ENCODE measurements at regions not wholly inside any gene's neighbourhood (a gene's known extent, or its start where the extent isn't known, plus 50 kb on each side); places are given as distances from the start of the nearest gene placed in this dataset.

DNA sequence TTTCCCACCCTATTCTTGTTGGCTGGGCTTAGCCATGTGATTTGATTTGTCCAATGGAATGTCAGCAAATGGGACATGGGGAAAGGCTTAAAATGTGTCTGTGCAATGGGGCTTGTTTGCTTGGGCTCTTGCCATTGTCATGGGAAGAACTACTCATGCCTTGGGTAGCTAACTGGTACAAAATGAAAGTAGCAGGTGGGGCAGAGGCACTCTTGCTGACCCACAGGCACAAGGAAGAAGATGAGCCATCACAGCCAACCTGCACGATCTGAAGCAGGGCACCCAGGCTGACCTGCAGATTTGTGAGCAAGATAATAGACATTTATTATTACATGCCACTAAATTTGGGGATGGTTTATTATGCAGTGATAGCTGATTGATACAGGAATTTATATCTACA, 305.9 kb upstream of the CAMK1G start:
- no peak for DNase-seq (ENCODE audit: low read depth)
- TF ChIP-seq, protein P1, sequence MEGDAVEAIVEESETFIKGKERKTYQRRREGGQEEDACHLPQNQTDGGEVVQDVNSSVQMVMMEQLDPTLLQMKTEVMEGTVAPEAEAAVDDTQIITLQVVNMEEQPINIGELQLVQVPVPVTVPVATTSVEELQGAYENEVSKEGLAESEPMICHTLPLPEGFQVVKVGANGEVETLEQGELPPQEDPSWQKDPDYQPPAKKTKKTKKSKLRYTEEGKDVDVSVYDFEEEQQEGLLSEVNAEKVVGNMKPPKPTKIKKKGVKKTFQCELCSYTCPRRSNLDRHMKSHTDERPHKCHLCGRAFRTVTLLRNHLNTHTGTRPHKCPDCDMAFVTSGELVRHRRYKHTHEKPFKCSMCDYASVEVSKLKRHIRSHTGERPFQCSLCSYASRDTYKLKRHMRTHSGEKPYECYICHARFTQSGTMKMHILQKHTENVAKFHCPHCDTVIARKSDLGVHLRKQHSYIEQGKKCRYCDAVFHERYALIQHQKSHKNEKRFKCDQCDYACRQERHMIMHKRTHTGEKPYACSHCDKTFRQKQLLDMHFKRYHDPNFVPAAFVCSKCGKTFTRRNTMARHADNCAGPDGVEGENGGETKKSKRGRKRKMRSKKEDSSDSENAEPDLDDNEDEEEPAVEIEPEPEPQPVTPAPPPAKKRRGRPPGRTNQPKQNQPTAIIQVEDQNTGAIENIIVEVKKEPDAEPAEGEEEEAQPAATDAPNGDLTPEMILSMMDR (IDR thresholded peaks at IDR 0.05; ENCODE audit: control insufficient read depth, insufficient read depth, low read depth, low read length, missing control alignments): no peak
- no peak overlapping the region for H3K4me3 ChIP-seq (ENCODE audit: control insufficient read depth, low read depth, low read length)

DNA sequence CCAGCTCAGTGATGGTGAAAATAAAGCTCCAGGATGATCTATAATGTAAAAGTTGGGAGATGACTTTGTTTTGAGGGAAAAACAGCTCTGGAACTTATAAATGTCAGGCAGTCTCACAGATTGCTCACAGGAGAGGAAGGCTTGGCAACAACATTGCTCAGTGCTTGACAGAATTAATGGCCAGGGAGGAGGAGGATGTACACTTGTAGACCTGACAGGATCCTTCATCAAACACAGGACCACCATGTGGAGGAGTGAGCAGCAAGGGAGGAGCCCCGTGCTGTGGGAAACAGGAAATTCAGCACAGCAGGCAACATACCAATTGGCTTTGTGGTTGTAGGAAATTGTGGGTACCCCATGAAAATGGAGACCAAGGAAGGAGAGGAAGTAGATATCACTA, 291.8 kb upstream of the CAMK1G start:
- TF ChIP-seq, protein P1 (IDR thresholded peaks at IDR 0.05; ENCODE audit: control insufficient read depth, insufficient read depth, low read depth, low read length, missing control alignments): no peak
- no peak overlapping the region for H3K4me3 ChIP-seq (ENCODE audit: control insufficient read depth, low read depth, low read length)
- no peak for DNase-seq (ENCODE audit: low read depth)

DNA sequence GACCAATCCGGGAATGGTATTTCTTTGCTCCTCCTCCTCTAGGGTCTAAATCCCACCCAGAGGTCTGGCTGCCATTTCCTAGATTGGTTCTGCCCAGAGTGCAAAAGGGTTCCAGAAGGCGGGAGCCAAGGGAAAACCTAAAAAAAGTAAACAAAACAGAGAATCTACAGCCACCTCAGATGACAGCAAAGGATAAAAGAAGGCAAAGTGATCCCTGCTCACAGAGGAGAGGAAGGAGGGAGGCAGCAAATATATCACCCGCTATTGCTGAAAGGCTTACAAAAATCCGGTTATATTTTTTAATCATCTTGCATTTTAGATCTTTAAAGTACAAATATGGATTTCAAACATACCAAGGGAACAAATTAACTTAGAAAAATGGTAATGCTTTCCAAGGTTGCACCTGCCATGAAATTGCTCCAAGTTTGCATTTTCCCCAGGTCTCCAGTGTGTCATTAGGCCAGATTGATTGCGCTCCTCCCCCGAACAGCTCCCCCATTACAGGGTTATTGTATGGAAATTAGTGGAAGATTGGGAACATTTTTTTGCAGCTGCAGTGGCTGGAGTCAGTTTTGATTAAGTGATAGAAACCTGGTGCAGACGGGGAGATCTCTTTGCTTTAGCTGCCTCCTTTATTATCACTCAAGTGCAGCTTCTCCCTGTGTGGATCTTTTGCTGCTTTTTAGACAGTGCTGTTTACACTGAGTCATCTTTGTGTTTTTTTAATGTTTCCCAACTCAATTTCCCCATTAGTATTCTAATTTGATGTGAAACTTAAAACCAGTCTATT, 280.5 kb upstream of the CAMK1G start:
- no peak for DNase-seq (ENCODE audit: low read depth)
- TF ChIP-seq, protein P1 (IDR thresholded peaks at IDR 0.05; ENCODE audit: control insufficient read depth, insufficient read depth, low read depth, low read length, missing control alignments): no peak
- no peak overlapping the region for H3K4me3 ChIP-seq (ENCODE audit: control insufficient read depth, low read depth, low read length)

DNA sequence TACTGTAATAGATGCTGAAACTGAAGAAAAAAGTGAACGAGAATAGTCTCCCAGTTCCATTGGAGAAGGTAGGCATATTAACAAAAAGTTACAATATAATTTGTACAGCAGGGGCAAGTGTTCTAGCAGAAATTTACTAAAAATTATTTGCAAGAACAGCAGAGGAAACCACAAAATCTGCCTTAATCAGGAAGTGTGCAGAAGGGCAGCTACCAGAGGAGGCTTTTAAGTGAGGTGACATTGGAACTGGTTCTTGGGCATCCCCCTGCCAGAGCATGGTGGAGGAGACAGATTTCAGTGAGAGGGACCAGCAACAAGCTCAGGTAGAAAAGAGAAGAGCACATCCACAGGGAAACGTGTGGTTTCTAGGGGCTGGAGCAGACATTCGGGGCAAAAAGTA, 279.3 kb upstream of the CAMK1G start:
- no peak for DNase-seq (ENCODE audit: low read depth)
- H3K4me3 ChIP-seq (ENCODE audit: control insufficient read depth, low read depth, low read length): no peak overlapping the region
- TF ChIP-seq, protein P1 (IDR thresholded peaks at IDR 0.05; ENCODE audit: control insufficient read depth, insufficient read depth, low read depth, low read length, missing control alignments): no peak

DNA sequence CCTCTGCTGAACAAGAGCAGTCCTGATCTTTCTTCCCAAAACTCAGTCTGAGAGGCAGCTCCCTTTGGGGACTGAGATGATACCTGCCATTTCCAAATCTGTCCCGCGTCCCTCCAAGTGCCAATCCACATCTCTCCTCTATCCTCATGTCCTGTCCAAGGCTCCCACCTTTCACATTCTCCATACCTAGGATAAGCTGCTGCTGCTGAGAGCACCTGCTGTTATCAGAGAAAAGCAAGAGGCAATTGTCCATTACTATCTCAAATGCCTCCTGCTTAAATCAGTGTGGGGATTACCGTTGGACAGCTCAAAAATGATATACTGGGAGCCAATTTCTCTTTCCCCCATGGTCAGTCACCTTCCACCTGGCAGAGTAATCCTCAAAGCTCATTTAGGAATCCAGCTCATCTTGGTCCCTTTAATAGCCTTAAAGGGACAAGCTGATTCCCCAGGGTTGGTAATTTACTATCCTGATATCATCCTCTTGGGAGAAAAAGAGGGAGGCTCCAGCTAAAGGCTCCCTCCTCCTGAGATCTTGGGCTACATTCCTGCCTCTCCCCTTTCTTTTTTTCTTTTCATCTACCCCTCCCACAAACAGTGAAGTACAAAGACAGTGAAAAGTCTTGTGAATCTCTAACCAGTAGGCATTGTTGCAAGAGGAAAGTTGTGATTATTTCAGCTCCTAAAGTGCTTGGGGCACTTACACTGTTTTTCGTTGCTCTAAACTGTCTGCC, 278.1 kb upstream of the CAMK1G start:
- DNase-seq (ENCODE audit: low read depth): no peak
- TF ChIP-seq, protein P1 (IDR thresholded peaks at IDR 0.05; ENCODE audit: control insufficient read depth, insufficient read depth, low read depth, low read length, missing control alignments): no peak
- H3K4me3 ChIP-seq (ENCODE audit: control insufficient read depth, low read depth, low read length): no peak overlapping the region

DNA sequence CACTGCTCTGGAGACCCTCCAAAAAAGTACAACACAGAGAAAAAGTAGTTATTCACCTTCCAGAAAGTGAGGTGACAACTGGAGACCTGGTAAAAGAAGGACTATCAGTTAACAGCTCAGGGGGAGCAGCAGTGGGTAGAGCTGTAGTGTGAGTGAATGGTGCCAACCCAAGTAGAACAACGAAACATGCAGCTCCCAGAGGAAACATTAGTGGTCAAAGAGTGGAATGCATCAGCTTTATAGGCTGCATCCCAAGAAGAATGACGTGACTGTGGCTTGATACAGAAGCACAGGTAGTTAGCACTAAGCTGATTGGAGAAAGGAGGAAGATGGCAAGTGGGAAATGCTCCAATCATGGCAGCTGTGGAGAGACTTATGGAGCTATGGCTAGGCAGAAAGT, 275.7 kb upstream of the CAMK1G start:
- TF ChIP-seq, protein P1 (IDR thresholded peaks at IDR 0.05; ENCODE audit: control insufficient read depth, insufficient read depth, low read depth, low read length, missing control alignments): no peak
- DNase-seq (ENCODE audit: low read depth): no peak
- no peak overlapping the region for H3K4me3 ChIP-seq (ENCODE audit: control insufficient read depth, low read depth, low read length)

All from AG09309 (cell line).